HEK293 (cell line): ENCODE measurements at regions not wholly inside any gene's neighbourhood (a gene's known extent, or its start where the extent isn't known, plus 50 kb on each side); places are given as distances from the start of the nearest gene placed in this dataset.

ENCODE experiments used
- CTCF ChIA-PET: fragments of 350-600 bp; formaldehyde crosslinking; extraction: SDS; loops from one replicate; lab custom pipeline; 2021; ENCODE audit warnings: antibody characterized with exemption; lab: Yijun Ruan, JAX
- POLR2A ChIA-PET: fragments of 300-600 bp; formaldehyde crosslinking; extraction: SDS; loops from one replicate; lab custom pipeline; 2020; ENCODE audit warnings: antibody characterized with exemption, inconsistent platforms; lab: Yijun Ruan, JAX
- H3K27ac ChIP-seq: fragments of 200-500 bp; sonication (Bioruptor generic); 2 replicates; pipeline ENCODE4 v1.5.1; 2014; ENCODE audit warnings: low read depth, low read length, control low read depth, inconsistent platforms; ENCODE audit errors: extremely low read depth
- H3K36me3 ChIP-seq, 2 experiments: fragments of 200-500 bp in 1 of 2; sonication (Bioruptor generic) in 1 of 2; 1 replicate in 1 of 2; 2 replicates in 1 of 2; pipeline ENCODE4 v1.5.1; 2014 to 2017; ENCODE audit warnings: inconsistent platforms in 2 of 2, low read length in 2 of 2; ENCODE audit not compliant: control insufficient read depth in 2 of 2, insufficient read depth in 1 of 2
- H3K4me1 ChIP-seq: fragments of 200-500 bp; sonication (Bioruptor generic); 2 replicates; pipeline ENCODE4 v1.5.1; 2014; ENCODE audit warnings: mild to moderate bottlenecking, low read length, inconsistent platforms; ENCODE audit not compliant: control insufficient read depth, insufficient read depth
- H3K4me3 ChIP-seq: 2 replicates; pipeline ENCODE4 v1.5.1; 2011; ENCODE audit warnings: low read depth, mild to moderate bottlenecking, control low read depth, low read length, moderate library complexity
- H3K9me3 ChIP-seq: fragments of 200-500 bp; sonication (Bioruptor generic); 2 replicates; pipeline ENCODE4 v1.5.1; 2014; ENCODE audit warnings: low read depth, low read length, inconsistent platforms; ENCODE audit not compliant: control insufficient read depth, insufficient read depth
- BCL11B ChIP-seq: fragments of 450-650 bp; formaldehyde crosslinking; IDR thresholded peaks from 2 replicates; pipeline ENCODE4 v1.5.1; 2016; ENCODE audit warnings: low read depth, missing biosample characterization, missing genetic modification characterization
- GLI2 ChIP-seq: fragments of 450-650 bp; formaldehyde crosslinking; IDR thresholded peaks from 2 replicates; pipeline ENCODE4; 2017; ENCODE audit warnings: missing biosample characterization, missing genetic modification characterization, low read depth, borderline replicate concordance
- GLI4 ChIP-seq: fragments of 450-650 bp; formaldehyde crosslinking; IDR thresholded peaks from 2 replicates; pipeline ENCODE4 v1.5.1; 2016; ENCODE audit warnings: missing biosample characterization, missing genetic modification characterization
- KLF8 ChIP-seq: fragments of 450-650 bp; formaldehyde crosslinking; IDR thresholded peaks from 2 replicates; pipeline ENCODE4 v1.5.1; 2016; ENCODE audit warnings: missing biosample characterization, missing genetic modification characterization
- OSR2 ChIP-seq: fragments of 450-650 bp; formaldehyde crosslinking; IDR thresholded peaks from 2 replicates; pipeline ENCODE4 v1.5.1; 2016; ENCODE audit warnings: missing biosample characterization, missing genetic modification characterization
- RBAK ChIP-seq: fragments of 450-650 bp; formaldehyde crosslinking; IDR thresholded peaks from 2 replicates; pipeline ENCODE4 v1.5.1; 2016; ENCODE audit warnings: missing biosample characterization, missing genetic modification characterization
- TSHZ1 ChIP-seq: fragments of 450-650 bp; formaldehyde crosslinking; IDR thresholded peaks from 2 replicates; pipeline ENCODE4 v1.5.1; 2016; ENCODE audit warnings: missing biosample characterization, missing genetic modification characterization, borderline replicate concordance
- YY1 ChIP-seq: fragments of 450-650 bp; formaldehyde crosslinking; IDR thresholded peaks from 2 replicates; pipeline ENCODE4 v1.5.1; 2018; ENCODE audit warnings: missing biosample characterization, missing genetic modification characterization
- ZBTB20 ChIP-seq: fragments of 450-650 bp; formaldehyde crosslinking; IDR thresholded peaks from 2 replicates; pipeline ENCODE4 v1.5.1; 2016; ENCODE audit warnings: missing biosample characterization, missing genetic modification characterization
- ZBTB48 ChIP-seq: fragments of 450-650 bp; formaldehyde crosslinking; IDR thresholded peaks from 2 replicates; pipeline ENCODE4 v1.5.1; 2016; ENCODE audit warnings: missing biosample characterization, missing genetic modification characterization
- ZNF16 ChIP-seq: fragments of 450-650 bp; formaldehyde crosslinking; IDR thresholded peaks from 2 replicates; pipeline ENCODE4 v1.5.1; 2016; ENCODE audit warnings: low read depth, missing biosample characterization, missing genetic modification characterization
- ZNF202 ChIP-seq: fragments of 450-650 bp; formaldehyde crosslinking; IDR thresholded peaks from 2 replicates; pipeline ENCODE4 v1.5.1; 2016; ENCODE audit warnings: missing biosample characterization, missing genetic modification characterization, borderline replicate concordance
- ZNF302 ChIP-seq: fragments of 450-650 bp; formaldehyde crosslinking; IDR thresholded peaks from 2 replicates; pipeline ENCODE4 v1.5.1; 2016; ENCODE audit warnings: missing biosample characterization, missing genetic modification characterization, low read depth
- ZNF548 ChIP-seq: fragments of 450-650 bp; formaldehyde crosslinking; IDR thresholded peaks from 2 replicates; pipeline ENCODE4 v1.5.1; 2016; ENCODE audit warnings: missing biosample characterization, missing genetic modification characterization
- ZNF571 ChIP-seq: fragments of 450-650 bp; formaldehyde crosslinking; IDR thresholded peaks from 2 replicates; pipeline ENCODE4 v1.5.0; 2017; ENCODE audit warnings: missing biosample characterization, missing genetic modification characterization
- ZNF585B ChIP-seq: fragments of 450-650 bp; formaldehyde crosslinking; IDR thresholded peaks from 2 replicates; pipeline ENCODE4 v1.5.1; 2016; ENCODE audit warnings: missing biosample characterization, missing genetic modification characterization
- ZNF596 ChIP-seq: fragments of 450-650 bp; IDR thresholded peaks from 2 replicates; pipeline ENCODE4 v1.5.0; 2018; ENCODE audit warnings: missing biosample characterization, mild to moderate bottlenecking, missing genetic modification characterization, moderate library complexity
- ZNF629 ChIP-seq: fragments of 450-650 bp; formaldehyde crosslinking; IDR thresholded peaks from 2 replicates; pipeline ENCODE4 v1.5.1; 2017; ENCODE audit warnings: missing biosample characterization, missing genetic modification characterization
- ZNF654 ChIP-seq: fragments of 450-650 bp; formaldehyde crosslinking; IDR thresholded peaks from 2 replicates; pipeline ENCODE4 v1.5.1; 2016; ENCODE audit warnings: low read depth, missing biosample characterization, missing genetic modification characterization
- ZNF776 ChIP-seq: fragments of 450-650 bp; formaldehyde crosslinking; IDR thresholded peaks from 2 replicates; pipeline ENCODE4 v1.5.0; 2017; ENCODE audit warnings: missing biosample characterization, missing genetic modification characterization, borderline replicate concordance
- TF ChIP-seq, protein P1 (sequence below): fragments of 450-650 bp; formaldehyde crosslinking; IDR thresholded peaks from 2 replicates; pipeline ENCODE4 v1.5.1; 2016; ENCODE audit warnings: missing biosample characterization, missing genetic modification characterization
- TF ChIP-seq, protein P2 (sequence below): fragments of 450-650 bp; formaldehyde crosslinking; IDR thresholded peaks from 2 replicates; pipeline ENCODE4 v1.5.1; 2016; ENCODE audit warnings: missing biosample characterization, missing genetic modification characterization
- TF ChIP-seq, protein P3 (sequence below): fragments of 450-650 bp; formaldehyde crosslinking; IDR thresholded peaks from 2 replicates; pipeline ENCODE4 v1.5.0; 2017; ENCODE audit warnings: missing biosample characterization, missing genetic modification characterization, borderline replicate concordance

GRCh38 chr4:144868309-144868708 is 222.4 kb downstream of the HHIP start (continued):
- TF ChIP-seq TSHZ1 (tag by site-specific recombination) (no peak), ZNF629 (tag by site-specific recombination) (no peak)

DNA sequence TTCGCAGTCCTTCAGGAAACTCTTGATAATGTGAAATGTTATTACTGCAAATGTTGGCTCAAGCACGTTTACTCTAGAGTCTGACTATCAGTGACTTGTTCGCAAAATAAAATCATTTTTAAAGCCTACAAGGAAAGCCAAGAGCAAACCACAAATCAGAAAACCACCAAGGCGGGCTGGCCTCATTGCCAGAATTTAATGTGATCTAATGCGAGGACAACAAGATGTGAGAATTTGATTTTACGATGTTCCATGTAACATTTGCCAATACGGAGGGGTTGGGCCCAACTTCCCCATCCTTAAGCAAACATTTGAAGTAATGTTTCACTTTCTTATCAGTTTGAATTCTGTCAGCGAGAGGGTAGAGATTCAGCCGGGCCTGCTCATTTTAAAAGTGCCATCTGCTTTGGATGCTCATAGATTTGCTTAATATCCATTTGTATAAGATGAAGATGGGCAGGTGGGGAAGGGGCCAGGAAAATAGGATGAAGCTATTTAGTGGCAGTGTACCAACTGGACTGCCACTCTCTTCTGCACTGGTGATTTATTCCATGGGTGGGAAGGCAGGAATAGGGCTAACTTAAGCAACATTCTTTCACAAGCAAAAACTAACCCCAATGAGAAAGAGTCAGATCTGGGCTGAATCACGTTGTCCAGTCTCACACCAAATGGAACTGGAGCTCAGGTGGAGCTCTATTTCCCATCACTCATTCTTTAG is 225.3 kb downstream of the ANAPC10 start:
- TF ChIP-seq BCL11B (no peak), RBAK (tag by site-specific recombination) (no peak), ZNF596 (tag by site-specific recombination) (no peak), ZNF585B (tag by site-specific recombination) (no peak), GLI4 (no peak), ZNF548 (tag by site-specific recombination) (no peak)
- TF ChIP-seq, protein P1, sequence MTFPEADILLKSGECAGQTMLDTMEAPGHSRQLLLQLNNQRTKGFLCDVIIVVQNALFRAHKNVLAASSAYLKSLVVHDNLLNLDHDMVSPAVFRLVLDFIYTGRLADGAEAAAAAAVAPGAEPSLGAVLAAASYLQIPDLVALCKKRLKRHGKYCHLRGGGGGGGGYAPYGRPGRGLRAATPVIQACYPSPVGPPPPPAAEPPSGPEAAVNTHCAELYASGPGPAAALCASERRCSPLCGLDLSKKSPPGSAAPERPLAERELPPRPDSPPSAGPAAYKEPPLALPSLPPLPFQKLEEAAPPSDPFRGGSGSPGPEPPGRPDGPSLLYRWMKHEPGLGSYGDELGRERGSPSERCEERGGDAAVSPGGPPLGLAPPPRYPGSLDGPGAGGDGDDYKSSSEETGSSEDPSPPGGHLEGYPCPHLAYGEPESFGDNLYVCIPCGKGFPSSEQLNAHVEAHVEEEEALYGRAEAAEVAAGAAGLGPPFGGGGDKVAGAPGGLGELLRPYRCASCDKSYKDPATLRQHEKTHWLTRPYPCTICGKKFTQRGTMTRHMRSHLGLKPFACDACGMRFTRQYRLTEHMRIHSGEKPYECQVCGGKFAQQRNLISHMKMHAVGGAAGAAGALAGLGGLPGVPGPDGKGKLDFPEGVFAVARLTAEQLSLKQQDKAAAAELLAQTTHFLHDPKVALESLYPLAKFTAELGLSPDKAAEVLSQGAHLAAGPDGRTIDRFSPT (tag by site-specific recombination): no peak
- TF ChIP-seq, protein P2, sequence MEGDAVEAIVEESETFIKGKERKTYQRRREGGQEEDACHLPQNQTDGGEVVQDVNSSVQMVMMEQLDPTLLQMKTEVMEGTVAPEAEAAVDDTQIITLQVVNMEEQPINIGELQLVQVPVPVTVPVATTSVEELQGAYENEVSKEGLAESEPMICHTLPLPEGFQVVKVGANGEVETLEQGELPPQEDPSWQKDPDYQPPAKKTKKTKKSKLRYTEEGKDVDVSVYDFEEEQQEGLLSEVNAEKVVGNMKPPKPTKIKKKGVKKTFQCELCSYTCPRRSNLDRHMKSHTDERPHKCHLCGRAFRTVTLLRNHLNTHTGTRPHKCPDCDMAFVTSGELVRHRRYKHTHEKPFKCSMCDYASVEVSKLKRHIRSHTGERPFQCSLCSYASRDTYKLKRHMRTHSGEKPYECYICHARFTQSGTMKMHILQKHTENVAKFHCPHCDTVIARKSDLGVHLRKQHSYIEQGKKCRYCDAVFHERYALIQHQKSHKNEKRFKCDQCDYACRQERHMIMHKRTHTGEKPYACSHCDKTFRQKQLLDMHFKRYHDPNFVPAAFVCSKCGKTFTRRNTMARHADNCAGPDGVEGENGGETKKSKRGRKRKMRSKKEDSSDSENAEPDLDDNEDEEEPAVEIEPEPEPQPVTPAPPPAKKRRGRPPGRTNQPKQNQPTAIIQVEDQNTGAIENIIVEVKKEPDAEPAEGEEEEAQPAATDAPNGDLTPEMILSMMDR (tag by site-specific recombination): no peak
- no peaks in the 10 kb centered on the region for H3K4me1 ChIP-seq
- no peak overlapping the region for H3K4me3 ChIP-seq
- H3K27ac ChIP-seq: no peak overlapping the region
- H3K9me3 ChIP-seq: no peaks in the 10 kb centered on the region
- ChIA-PET POLR2A (no interaction called here), CTCF (no interaction called here)
- H3K36me3 ChIP-seq: no peaks in the 10 kb centered on the region

GRCh38 chr4:144873226-144873990 is 224.6 kb downstream of the ANAPC10 start:
- no peaks in the 10 kb centered on the region for H3K4me1 ChIP-seq
- H3K27ac ChIP-seq: no peak overlapping the region
- ChIA-PET CTCF (no interaction called here), POLR2A (no interaction called here)
- no peaks in the 10 kb centered on the region for H3K36me3 ChIP-seq
- no peak overlapping the region for H3K4me3 ChIP-seq
- no peaks in the 10 kb centered on the region for H3K9me3 ChIP-seq
- TF ChIP-seq GLI2 (tag by site-specific recombination) (no peak), ZNF571 (tag by site-specific recombination) (no peak), ZNF776 (tag by site-specific recombination) (no peak), ZNF302 (tag by site-specific recombination) (no peak), ZNF596 (tag by site-specific recombination) (no peak), ZNF654 (tag by site-specific recombination) (no peak), ZNF16 (no peak), KLF8 (tag by site-specific recombination) (no peak), YY1 (tag by site-specific recombination) (no peak), ZBTB20 (tag by site-specific recombination) (no peak), ZNF202 (no peak), ZBTB48 (tag by site-specific recombination) (no peak), OSR2 (tag by site-specific recombination) (no peak)
- TF ChIP-seq, protein P3, sequence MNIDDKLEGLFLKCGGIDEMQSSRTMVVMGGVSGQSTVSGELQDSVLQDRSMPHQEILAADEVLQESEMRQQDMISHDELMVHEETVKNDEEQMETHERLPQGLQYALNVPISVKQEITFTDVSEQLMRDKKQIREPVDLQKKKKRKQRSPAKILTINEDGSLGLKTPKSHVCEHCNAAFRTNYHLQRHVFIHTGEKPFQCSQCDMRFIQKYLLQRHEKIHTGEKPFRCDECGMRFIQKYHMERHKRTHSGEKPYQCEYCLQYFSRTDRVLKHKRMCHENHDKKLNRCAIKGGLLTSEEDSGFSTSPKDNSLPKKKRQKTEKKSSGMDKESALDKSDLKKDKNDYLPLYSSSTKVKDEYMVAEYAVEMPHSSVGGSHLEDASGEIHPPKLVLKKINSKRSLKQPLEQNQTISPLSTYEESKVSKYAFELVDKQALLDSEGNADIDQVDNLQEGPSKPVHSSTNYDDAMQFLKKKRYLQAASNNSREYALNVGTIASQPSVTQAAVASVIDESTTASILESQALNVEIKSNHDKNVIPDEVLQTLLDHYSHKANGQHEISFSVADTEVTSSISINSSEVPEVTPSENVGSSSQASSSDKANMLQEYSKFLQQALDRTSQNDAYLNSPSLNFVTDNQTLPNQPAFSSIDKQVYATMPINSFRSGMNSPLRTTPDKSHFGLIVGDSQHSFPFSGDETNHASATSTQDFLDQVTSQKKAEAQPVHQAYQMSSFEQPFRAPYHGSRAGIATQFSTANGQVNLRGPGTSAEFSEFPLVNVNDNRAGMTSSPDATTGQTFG (tag by site-specific recombination): no peak
